ENCODE measurements at regions not wholly inside any gene's neighbourhood (a gene's known extent, or its start where the extent isn't known, plus 50 kb on each side); places are given as distances from the start of the nearest gene placed in this dataset.
"Not testable (repeated sequence)": the region's sequence is repeated elsewhere in the genome, so short reads cannot be mapped to it uniquely, and the experiment has no call there.

GRCh38 chr11:89545691-89546090 lies 54.5 kb upstream of the NOX4 start:
- DNase-seq, result no peak

- not testable (repeated sequence) for DNase-seq
Observed at GRCh38 chr11:89555781-89556180, 64.6 kb upstream of the NOX4 start.

DNA sequence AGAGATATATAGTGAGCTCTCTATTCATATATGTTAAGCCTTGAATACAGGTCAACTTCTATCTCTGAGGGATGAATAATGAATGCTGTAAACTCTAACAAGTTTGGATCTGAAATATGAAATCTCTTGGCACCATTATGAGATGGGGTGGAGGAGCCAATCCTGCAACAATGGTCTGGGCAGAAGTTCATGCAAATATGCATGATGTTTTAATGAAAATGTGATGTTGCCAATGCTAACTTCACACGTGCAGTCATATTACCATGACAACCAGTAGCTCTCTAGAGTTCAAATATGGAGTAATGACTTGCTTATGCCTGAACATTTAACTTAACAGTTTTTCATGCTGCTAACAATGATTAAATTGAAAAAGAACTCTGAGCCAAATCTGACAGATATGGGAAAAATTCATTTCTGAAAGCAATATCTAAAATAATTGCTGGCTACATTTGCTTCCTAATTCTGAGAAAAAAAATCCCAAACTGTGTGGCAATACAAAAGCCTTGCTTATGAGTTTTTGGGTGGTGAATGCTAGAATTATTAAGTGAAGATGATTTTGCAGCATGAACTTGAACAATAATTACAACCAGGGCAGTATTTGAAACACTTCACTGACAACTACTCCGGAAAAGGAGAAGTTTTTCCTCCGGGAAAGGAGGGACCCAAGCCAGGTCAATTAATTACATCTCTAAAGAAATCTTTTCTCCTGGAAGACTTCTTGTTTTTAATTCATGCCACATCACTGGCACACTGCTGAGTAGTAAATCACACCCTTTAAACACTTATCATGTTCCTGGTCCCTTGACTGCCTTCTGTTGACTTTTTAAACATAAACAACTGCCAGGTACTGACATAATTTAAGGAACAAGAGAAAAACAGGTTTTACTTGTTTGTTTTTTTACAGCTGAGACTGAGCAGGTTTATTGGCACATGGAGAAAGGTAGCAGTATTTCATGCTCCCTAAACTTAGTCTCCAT lies 65.8 kb upstream of the NOX4 start:
- DNase-seq, result peak in 1 of 2 experiments; percentile 42

- not testable (repeated sequence) for DNase-seq
Observed at GRCh38 chr11:89560598-89560997, 69.4 kb upstream of the NOX4 start.

GRCh38 chr11:89562731-89563130 lies 71.6 kb upstream of the NOX4 start:
- DNase-seq, result not testable (repeated sequence)

DNA sequence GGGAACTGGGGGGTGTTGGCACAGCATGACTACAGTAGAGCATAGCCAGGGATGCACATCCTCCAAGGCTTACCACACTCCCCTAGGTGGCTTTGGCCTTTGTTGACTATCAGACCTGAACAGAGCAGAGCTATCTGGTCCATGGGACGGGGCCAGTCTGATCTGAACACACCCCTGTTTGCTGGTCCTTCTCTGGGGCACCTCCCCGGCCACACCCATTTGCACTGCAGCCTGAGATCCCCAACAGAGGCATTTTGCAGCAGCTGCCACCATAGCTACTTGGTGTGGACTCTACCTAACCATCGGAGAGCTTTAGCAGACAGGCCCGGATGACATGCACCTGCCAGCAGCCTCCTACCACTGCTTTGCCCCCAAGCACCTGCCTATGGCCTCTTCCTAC lies 75.8 kb upstream of the NOX4 start:
- no peak for DNase-seq

- DNase-seq, result not testable (repeated sequence)
Observed at GRCh38 chr11:89569387-89569786, 78.2 kb upstream of the NOX4 start.

DNA sequence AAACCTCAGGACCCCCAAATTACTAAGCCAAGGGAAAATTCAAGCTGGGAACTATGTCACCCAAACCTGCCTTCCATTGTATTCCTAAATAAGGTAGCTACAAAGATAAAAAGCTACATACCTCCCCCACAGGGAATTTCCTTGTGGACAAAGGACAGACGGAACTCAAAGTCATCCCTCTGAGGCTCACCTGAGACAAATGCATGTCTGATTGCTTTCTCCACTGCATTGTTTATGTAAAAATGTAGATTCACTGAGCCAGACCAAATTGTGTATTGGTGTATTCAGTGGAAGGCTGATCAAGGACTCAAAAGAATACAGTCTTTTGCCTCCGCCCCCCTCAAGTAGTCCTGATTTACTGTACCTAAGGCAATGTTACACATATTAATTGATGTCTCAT lies 80.5 kb upstream of the NOX4 start:
- not testable (repeated sequence) for DNase-seq

DNA sequence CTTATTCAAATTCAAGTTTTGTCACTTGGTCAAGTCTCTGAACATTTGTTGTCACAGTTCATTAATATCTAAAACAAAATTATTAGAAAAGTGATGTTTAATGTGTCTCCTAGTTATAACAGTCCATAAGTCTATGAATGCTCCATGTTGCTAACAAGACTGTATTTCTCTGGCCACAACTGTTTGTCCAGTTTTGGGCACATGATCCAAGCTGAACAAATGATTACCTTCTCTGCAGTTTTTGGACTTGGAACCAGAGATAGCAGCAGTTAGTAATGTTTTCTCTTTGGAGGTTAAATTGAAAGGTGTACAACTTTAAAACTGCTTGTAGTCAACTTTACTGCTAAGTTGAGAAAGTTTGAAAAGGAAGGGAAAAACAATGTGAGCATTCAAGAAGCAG lies 84.7 kb upstream of the NOX4 start:
- DNase-seq, result not testable (repeated sequence)

GRCh38 chr11:89577428-89577827 lies 86.3 kb upstream of the NOX4 start:
- not testable (repeated sequence) for DNase-seq

- no peak for DNase-seq
Observed at GRCh38 chr11:89583580-89583979, 92.4 kb upstream of the NOX4 start.

DNA sequence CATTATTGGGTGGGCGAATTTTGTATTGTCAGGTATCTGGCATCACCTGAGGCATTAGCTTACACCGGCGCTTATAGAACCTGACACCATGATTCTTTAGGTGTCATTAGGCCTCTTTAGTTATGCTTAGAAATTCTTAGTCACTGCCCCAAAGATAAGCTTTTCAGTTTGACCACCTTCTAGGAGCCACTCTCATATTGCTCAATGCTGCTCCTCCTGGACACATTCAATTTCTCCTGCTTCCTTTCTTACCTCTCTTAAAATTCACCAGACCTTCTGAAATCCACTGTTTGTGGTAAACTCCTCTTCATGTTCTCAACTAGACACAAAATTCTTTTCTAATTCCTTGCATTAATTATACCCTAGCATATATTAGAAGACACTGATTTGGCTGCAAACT lies 93.9 kb upstream of the NOX4 start:
- DNase-seq, result not testable (repeated sequence)

GRCh38 chr11:89585471-89585870 lies 94.3 kb upstream of the NOX4 start:
- DNase-seq, result not testable (repeated sequence)

- DNase-seq, result not testable (repeated sequence)
Observed at GRCh38 chr11:89589413-89589812, 98.2 kb upstream of the NOX4 start.

GRCh38 chr11:89590008-89590632 lies 98.9 kb upstream of the NOX4 start:
- peak in 1 of 2 experiments; percentile 22 for DNase-seq

- DNase-seq, result not testable (repeated sequence)
Observed at GRCh38 chr11:89601263-89601662, 108.8 kb upstream of the TRIM77 start.

DNA sequence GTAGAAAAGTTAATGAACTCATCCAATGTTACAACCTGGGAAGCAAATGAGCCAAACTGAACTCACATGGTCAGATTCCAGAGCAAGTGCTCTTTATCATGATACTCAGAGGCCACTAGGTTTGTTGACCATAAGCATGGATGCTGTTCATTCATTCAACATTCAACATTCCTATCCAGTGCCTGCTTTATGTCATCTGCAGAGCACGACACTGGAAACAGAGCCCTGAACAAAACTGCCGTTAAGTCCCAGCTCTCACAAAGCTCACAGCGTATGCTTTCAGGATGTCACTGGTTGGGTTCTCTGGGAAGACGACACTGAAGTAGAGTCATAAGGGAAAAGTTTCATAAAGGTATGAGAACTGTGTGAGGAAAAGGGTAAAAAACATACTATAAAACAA lies 105.8 kb upstream of the TRIM77 start:
- no peak for DNase-seq

DNA sequence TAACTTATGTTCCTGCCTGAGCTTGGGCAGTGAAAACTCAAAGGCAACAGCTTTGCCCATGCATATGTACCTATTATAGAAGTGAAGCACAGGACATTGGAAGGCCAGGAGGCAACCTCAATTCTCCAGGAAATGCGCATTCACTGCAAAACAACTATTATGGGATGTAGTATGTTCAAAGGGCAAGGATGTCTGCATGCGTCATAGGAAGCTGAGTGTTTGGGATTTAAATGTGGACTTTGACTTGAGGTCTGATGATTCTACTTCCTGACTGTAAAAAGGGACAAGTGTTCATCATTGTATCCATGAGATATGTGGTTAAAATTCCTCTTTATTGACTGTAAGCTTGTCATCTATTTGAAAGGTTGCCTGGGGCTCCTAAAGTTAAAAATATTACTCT lies 103.3 kb upstream of the TRIM77 start:
- DNase-seq, result not testable (repeated sequence)

DNA sequence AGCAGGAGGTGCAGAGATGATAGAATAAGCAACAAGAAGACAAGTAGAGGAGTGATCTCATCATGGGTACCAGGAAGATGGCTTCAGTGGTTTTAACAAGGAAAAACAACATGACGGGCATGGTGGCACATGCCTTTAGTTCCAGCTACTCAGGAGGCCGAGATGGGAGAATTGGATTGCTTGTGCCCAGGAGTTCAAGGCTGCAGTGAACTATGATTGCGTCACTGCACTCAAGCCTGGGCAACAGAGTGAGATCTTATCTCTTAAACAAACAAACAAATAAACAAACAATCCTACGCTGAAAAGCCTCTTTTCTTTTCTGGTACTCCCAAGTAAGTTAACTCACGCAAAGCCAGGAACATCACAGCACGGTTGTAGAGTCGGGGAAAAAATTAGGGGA lies 102.6 kb upstream of the TRIM77 start:
- DNase-seq, result not testable (repeated sequence)

DNA sequence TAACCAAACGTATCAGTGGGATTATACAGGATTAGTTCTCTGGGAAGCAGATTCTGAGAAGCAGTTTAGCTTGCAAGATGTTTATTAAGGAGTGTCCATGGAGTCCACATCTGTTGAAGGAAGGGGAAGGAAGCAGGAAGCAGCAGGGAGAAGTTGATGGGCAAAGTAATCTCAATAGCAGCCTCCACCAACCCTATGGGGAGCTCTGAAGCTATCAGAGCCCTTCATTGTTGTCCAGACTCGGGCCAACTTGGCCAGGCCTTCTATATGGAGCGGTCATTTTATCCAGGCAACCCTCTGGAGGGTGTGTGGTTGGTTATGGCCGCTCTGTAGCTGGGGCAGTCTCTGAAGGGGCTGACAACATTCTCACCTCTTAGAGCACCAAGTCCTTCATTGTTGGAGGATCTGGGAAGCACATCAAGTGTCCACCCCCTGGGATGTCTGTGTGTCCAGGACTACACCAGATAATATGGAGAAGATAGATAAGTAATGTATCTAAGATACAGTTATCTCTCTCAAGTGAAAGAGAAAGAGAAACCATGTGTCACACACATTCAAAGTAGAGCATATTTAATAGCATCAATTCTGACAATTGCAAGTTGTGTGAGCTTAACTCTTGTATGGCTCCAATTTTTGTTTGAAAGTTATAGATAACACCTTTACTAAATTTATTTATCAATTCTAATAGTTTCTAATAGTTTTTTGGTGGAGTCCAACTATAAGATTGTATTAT lies 101.7 kb upstream of the TRIM77 start:
- DNase-seq, result no peak

- no peak for DNase-seq
Observed at GRCh38 chr11:89612096-89612495, 98.0 kb upstream of the TRIM77 start.

- DNase-seq, result no peak
Observed at GRCh38 chr11:89613911-89614310, 96.2 kb upstream of the TRIM77 start.

- DNase-seq, result peak in 1 of 2 experiments; percentile 46
Observed at GRCh38 chr11:89614428-89614827, 95.7 kb upstream of the TRIM77 start.

Data from NCI-H2081 (cell line).